ENCODE measurements at regions not wholly inside any gene's neighbourhood (a gene's known extent, or its start where the extent isn't known, plus 50 kb on each side); places are given as distances from the start of the nearest gene placed in this dataset.

DNA sequence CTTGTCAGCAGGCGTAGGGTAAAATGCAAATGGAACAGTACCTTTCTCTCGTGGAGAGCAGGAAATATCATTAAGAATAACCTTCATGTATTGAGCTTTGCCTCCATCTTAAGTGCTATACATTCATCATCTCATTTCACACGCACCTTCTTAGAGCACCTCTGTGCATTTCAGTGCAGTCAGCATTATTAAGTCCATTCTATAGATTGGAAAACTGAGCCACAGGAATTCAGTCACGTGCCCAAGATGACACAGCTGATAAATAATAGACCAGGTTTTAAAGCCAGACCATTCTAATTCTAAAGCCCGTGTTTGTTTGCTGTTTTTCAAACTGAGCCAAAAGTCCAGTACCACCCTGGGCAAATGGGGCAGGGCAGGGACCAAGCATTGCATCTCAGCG, 109.2 kb upstream of the WWC1 start:
- WGBS (ENCODE audit: extremely low coverage, insufficient coverage, insufficient read length), result no CpG with 5 or more reads among the region's 6 CpGs

DNA sequence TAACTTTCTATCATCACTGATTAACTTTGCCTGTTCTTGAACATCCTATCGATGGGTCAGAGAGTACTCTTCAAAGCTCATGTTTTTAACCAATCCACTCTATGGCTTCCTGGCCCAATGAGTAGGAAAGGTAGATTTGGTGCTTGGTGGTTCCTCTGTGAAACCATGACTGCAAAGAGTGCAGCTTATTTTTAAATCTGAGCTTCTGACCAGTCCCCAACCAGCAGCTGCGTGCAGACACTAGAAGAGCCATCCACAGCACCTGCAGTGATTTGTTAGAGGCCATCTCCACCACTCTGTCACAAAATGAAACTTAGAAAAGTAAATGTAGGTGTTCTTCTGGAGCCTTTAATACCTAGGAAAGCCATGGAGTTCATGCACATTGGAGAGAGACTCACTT, 107.3 kb upstream of the WWC1 start:
- H3K18ac ChIP-seq (ENCODE audit: low read length), result no peak overlapping the region
- H3K79me1 ChIP-seq (ENCODE audit: low read length), result peaks cover 2% of the 10 kb centered on the region
- no peak overlapping the region for H3K4me3 ChIP-seq (ENCODE audit: low read depth, low read length)
- H2BK120ac ChIP-seq (ENCODE audit: insufficient read depth, low read length, poor library complexity), result no peak overlapping the region
- no peak overlapping the region for H3K23ac ChIP-seq (ENCODE audit: low read length)
- H3K27ac ChIP-seq (ENCODE audit: low read depth, low read length), result no peak overlapping the region
- no peak overlapping the region for H3K9ac ChIP-seq (ENCODE audit: low read length)
- H3K36me3 ChIP-seq (ENCODE audit: control insufficient read depth in 1 of 2, insufficient read depth in 2 of 2, low read length in 2 of 2), result no peaks in the 10 kb centered on the region
- H3K79me2 ChIP-seq (ENCODE audit: control insufficient read depth, insufficient read depth, low read length, poor library complexity), result no peaks in the 10 kb centered on the region
- no peak for DNase-seq
- H4K8ac ChIP-seq (ENCODE audit: low read depth, low read length), result no peak overlapping the region
- H3K4ac ChIP-seq (ENCODE audit: low read depth, low read length), result no peak overlapping the region
- no peak overlapping the region for H3K14ac ChIP-seq (ENCODE audit: low read length)
- no peak overlapping the region for H4K12ac ChIP-seq (ENCODE audit: low read depth, low read length)
- no peak overlapping the region for H2BK5ac ChIP-seq (ENCODE audit: low read depth, low read length, poor library complexity)
- H2BK12ac ChIP-seq (ENCODE audit: low read length), result no peak overlapping the region
- no peak overlapping the region for H4K91ac ChIP-seq (ENCODE audit: low read depth, low read length)
- H3K9me3 ChIP-seq (ENCODE audit: insufficient read depth, low read depth, low read length), result no peaks in the 10 kb centered on the region
- H3K4me1 ChIP-seq (ENCODE audit: control insufficient read depth in 1 of 2, insufficient read depth in 2 of 2, low read length in 2 of 2), result peaks cover 4 to 12% of the 10 kb centered on the region in 2 experiments
- H2AK5ac ChIP-seq (ENCODE audit: low read length), result no peak overlapping the region
- no peak overlapping the region for H3K4me2 ChIP-seq (ENCODE audit: low read length)
- WGBS (ENCODE audit: extremely low coverage, insufficient coverage, insufficient read length), result no CpG with 5 or more reads among the region's 2 CpGs
- H3K27me3 ChIP-seq (ENCODE audit: insufficient read depth, low read length), result no peaks in the 10 kb centered on the region
- H2AFZ ChIP-seq (ENCODE audit: insufficient read depth, low read length, poor library complexity), result no peak overlapping the region

More for the DNA sequence above, 109.2 kb upstream of the WWC1 start:
- no peak overlapping the region for H2BK120ac ChIP-seq (ENCODE audit: insufficient read depth, low read length, poor library complexity)
- no peak overlapping the region for H4K8ac ChIP-seq (ENCODE audit: low read depth, low read length)
- H2AFZ ChIP-seq (ENCODE audit: insufficient read depth, low read length, poor library complexity), result no peak overlapping the region
- H3K79me1 ChIP-seq (ENCODE audit: low read length), result peaks cover 2% of the 10 kb centered on the region
- H3K23ac ChIP-seq (ENCODE audit: low read length), result no peak overlapping the region
- H3K79me2 ChIP-seq (ENCODE audit: control insufficient read depth, insufficient read depth, low read length, poor library complexity), result no peaks in the 10 kb centered on the region
- no peak for DNase-seq
- no peak overlapping the region for H3K14ac ChIP-seq (ENCODE audit: low read length)
- no peak overlapping the region for H3K4me3 ChIP-seq (ENCODE audit: low read depth, low read length)
- H3K27ac ChIP-seq (ENCODE audit: low read depth, low read length), result no peak overlapping the region
- H3K9ac ChIP-seq (ENCODE audit: low read length), result no peak overlapping the region
- no peaks in the 10 kb centered on the region for H3K9me3 ChIP-seq (ENCODE audit: insufficient read depth, low read depth, low read length)
- no peak overlapping the region for H3K4ac ChIP-seq (ENCODE audit: low read depth, low read length)
- H3K4me2 ChIP-seq (ENCODE audit: low read length), result no peak overlapping the region
- H3K27me3 ChIP-seq (ENCODE audit: insufficient read depth, low read length), result no peaks in the 10 kb centered on the region
- H3K4me1 ChIP-seq (ENCODE audit: control insufficient read depth in 1 of 2, insufficient read depth in 2 of 2, low read length in 2 of 2), result peaks cover 8 to 16% of the 10 kb centered on the region in 2 experiments
- H4K12ac ChIP-seq (ENCODE audit: low read depth, low read length), result no peak overlapping the region
- no peak overlapping the region for H2BK12ac ChIP-seq (ENCODE audit: low read length)
- no peak overlapping the region for H2BK5ac ChIP-seq (ENCODE audit: low read depth, low read length, poor library complexity)
- no peak overlapping the region for H2AK5ac ChIP-seq (ENCODE audit: low read length)
- no peak overlapping the region for H3K18ac ChIP-seq (ENCODE audit: low read length)
- H3K36me3 ChIP-seq (ENCODE audit: control insufficient read depth in 1 of 2, insufficient read depth in 2 of 2, low read length in 2 of 2), result no peaks in the 10 kb centered on the region
- no peak overlapping the region for H4K91ac ChIP-seq (ENCODE audit: low read depth, low read length)

- Histone ChIP-seq H3K4me1 (ENCODE audit: control insufficient read depth in 1 of 2, insufficient read depth in 2 of 2, low read length in 2 of 2) (peaks cover 4 to 6% of the 10 kb centered on the region in 2 experiments), H3K9ac (ENCODE audit: low read length) (no peak overlapping the region), H3K14ac (ENCODE audit: low read length) (no peak overlapping the region), H3K23ac (ENCODE audit: low read length) (no peak overlapping the region), H3K36me3 (ENCODE audit: control insufficient read depth in 1 of 2, insufficient read depth in 2 of 2, low read length in 2 of 2) (no peaks in the 10 kb centered on the region), H3K79me1 (ENCODE audit: low read length) (no peaks in the 10 kb centered on the region), H3K4me3 (ENCODE audit: low read depth, low read length) (no peak overlapping the region), H4K12ac (ENCODE audit: low read depth, low read length) (no peak overlapping the region), H4K8ac (ENCODE audit: low read depth, low read length) (no peak overlapping the region), H3K18ac (ENCODE audit: low read length) (no peak overlapping the region), H3K27me3 (ENCODE audit: insufficient read depth, low read length) (no peaks in the 10 kb centered on the region), H3K4me2 (ENCODE audit: low read length) (no peak overlapping the region), H4K91ac (ENCODE audit: low read depth, low read length) (no peak overlapping the region), H2AK5ac (ENCODE audit: low read length) (no peak overlapping the region), H3K27ac (ENCODE audit: low read depth, low read length) (no peak overlapping the region), H2AFZ (ENCODE audit: insufficient read depth, low read length, poor library complexity) (no peak overlapping the region), H3K9me3 (ENCODE audit: insufficient read depth, low read depth, low read length) (no peaks in the 10 kb centered on the region), H3K4ac (ENCODE audit: low read depth, low read length) (no peak overlapping the region), H2BK12ac (ENCODE audit: low read length) (no peak overlapping the region), H3K79me2 (ENCODE audit: control insufficient read depth, insufficient read depth, low read length, poor library complexity) (no peaks in the 10 kb centered on the region), H2BK5ac (ENCODE audit: low read depth, low read length, poor library complexity) (no peak overlapping the region), H2BK120ac (ENCODE audit: insufficient read depth, low read length, poor library complexity) (no peak overlapping the region)
- DNase-seq, result no peak
- WGBS (ENCODE audit: extremely low coverage, insufficient coverage, insufficient read length), result no CpG with 5 or more reads among the region's 18 CpGs
Measured at GRCh38 chr5:168186289-168187074, 105.0 kb upstream of the WWC1 start.

- Histone ChIP-seq H2BK120ac (ENCODE audit: insufficient read depth, low read length, poor library complexity) (no peak overlapping the region), H4K12ac (ENCODE audit: low read depth, low read length) (no peak overlapping the region), H2AFZ (ENCODE audit: insufficient read depth, low read length, poor library complexity) (no peak overlapping the region), H3K4me2 (ENCODE audit: low read length) (no peak overlapping the region), H3K18ac (ENCODE audit: low read length) (no peak overlapping the region), H2BK5ac (ENCODE audit: low read depth, low read length, poor library complexity) (no peak overlapping the region), H3K9ac (ENCODE audit: low read length) (no peak overlapping the region), H4K91ac (ENCODE audit: low read depth, low read length) (no peak overlapping the region), H2AK5ac (ENCODE audit: low read length) (no peak overlapping the region), H3K4me3 (ENCODE audit: low read depth, low read length) (no peak overlapping the region), H2BK12ac (ENCODE audit: low read length) (no peak overlapping the region), H3K36me3 (ENCODE audit: control insufficient read depth in 1 of 2, insufficient read depth in 2 of 2, low read length in 2 of 2) (no peaks in the 10 kb centered on the region), H3K4ac (ENCODE audit: low read depth, low read length) (no peak overlapping the region), H3K4me1 (ENCODE audit: control insufficient read depth in 1 of 2, insufficient read depth in 2 of 2, low read length in 2 of 2) (peaks cover 4 to 6% of the 10 kb centered on the region in 2 experiments), H3K14ac (ENCODE audit: low read length) (no peak overlapping the region), H3K79me1 (ENCODE audit: low read length) (no peaks in the 10 kb centered on the region), H3K79me2 (ENCODE audit: control insufficient read depth, insufficient read depth, low read length, poor library complexity) (no peaks in the 10 kb centered on the region), H3K23ac (ENCODE audit: low read length) (no peak overlapping the region), H4K8ac (ENCODE audit: low read depth, low read length) (no peak overlapping the region), H3K27me3 (ENCODE audit: insufficient read depth, low read length) (no peaks in the 10 kb centered on the region), H3K27ac (ENCODE audit: low read depth, low read length) (no peak overlapping the region), H3K9me3 (ENCODE audit: insufficient read depth, low read depth, low read length) (no peaks in the 10 kb centered on the region)
- DNase-seq, result no peak
- WGBS (ENCODE audit: extremely low coverage, insufficient coverage, insufficient read length), result no CpG with 5 or more reads among the region's 6 CpGs
Measured at GRCh38 chr5:168187614-168188013, 103.8 kb upstream of the WWC1 start.

Measured in trophoblast cell (in vitro differentiated cells and primary cell).